GM18526 (cell line): ENCODE measurements at regions not wholly inside any gene's neighbourhood (a gene's known extent, or its start where the extent isn't known, plus 50 kb on each side); places are given as distances from the start of the nearest gene placed in this dataset.

Source experiments
- POLR2A ChIP-seq: IDR thresholded peaks from 3 replicates; pipeline ENCODE4 v1.6.1; 2011; ENCODE audit not compliant: insufficient read length; ENCODE audit errors: extremely low read depth

DNA sequence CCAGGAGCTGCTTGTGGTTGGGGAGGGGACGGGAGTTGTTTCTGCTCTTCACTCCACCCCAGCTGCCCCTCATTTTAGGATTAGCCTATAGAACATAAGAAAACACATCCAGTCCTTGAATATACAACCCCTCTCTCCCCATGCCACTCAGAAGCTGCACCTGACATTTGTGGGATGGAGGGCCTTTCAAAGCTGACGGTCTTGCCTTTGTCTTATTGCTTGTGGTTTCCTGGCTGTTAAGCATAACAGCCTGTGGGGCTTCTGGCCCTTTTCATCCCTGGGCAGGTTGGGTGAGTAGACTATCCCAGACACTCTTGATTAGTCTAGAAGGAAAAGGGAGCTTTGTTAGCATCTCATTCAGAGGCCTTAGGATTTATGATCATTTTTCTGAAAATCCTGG, 407.6 kb upstream of the BOD1L1 start:
- TF ChIP-seq POLR2A: no peak

DNA sequence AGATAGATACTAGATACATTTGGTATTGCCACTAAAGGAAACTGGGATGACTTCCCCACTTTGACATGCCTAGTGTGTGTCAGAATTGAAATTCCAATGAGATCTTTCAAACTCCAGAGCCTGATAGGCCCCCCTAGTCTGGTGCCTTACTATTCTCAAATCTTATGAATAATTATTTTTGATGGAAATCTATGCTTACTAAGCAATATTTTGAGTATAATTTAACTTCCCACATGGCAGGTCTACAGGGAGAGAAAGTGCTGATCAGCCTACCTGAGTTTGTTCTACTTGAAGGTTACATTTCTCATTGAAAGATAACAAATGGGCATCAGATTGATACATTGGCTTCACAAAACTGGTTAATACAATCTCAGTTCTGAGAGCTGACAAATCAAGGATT, 415.7 kb upstream of the BOD1L1 start:
- no peak for TF ChIP-seq POLR2A

DNA sequence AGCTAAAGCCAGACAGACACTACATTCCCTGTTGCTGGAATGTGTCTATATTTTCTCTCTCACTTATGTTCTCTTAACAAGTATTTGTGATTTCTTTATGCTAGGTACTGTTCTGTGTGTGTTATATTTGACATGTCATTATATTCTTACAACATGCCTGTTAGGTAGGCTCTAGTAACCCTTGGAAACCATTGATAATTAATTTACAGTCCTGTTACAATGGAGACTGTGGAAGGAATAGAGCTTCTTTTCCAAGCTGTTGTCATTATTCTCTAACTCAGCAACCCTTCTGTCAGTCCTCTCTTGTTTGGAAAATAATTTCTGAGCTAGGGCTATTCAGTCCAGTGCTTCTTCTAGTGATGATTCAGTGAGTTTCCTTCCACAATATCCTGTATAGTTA, 419.1 kb upstream of the BOD1L1 start:
- TF ChIP-seq POLR2A: no peak

DNA sequence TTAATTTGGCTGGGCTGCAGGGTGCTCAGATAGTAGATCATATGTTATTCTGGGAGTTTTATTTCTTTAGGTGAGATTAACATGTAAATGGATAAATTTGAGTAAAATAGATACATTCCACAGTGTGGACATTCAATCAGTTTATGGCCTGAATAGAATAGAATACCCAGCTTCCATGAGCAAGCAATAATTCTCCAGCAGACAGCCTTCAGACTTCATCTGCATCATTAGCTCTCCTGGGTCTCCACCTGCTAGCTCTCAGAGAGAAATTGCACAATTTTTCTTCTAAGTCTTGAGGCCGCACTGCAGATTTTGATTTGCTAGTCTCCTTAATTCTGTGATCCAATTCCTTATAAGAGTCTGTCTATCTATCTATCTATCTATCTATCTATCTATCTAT, 420.3 kb upstream of the BOD1L1 start:
- no peak for TF ChIP-seq POLR2A

DNA sequence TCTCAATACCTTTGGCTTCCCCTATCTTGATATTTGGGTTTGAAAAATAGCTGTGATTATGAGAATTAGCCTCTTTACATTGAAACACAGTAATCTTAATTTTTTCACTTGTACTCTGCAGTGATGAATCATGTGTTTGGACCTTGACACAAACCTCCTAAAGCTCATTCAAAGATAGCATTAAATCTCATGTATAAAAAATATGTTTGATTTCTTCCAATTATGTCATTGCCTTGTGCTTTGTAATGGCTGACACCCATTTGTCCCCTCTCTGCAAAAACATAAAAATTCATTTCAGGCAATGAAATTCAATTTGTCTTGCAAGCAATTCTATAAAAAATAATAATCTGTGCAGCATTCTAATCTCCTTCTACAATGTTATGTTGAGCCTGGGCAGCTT, 422.4 kb upstream of the BOD1L1 start:
- no peak for TF ChIP-seq POLR2A

DNA sequence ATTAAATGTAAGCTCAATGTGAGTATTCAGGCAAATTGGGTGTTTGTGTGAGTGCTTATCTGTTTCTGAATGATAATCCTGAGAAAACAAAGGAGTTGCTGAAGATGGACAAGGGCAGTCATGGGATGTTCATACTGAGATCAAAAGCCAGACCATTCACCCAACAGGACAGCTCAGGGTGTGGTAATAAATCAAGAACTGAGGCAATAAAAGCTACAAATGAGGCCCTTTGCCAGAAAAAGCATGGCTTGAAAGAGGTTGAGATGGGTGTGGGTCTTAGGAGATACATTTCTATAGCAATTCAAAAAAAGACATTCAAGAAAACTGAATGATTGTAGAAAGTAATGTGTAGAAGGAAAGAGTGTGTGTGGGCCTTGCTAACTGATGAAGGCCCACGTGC, 425.8 kb upstream of the BOD1L1 start:
- TF ChIP-seq POLR2A: no peak

DNA sequence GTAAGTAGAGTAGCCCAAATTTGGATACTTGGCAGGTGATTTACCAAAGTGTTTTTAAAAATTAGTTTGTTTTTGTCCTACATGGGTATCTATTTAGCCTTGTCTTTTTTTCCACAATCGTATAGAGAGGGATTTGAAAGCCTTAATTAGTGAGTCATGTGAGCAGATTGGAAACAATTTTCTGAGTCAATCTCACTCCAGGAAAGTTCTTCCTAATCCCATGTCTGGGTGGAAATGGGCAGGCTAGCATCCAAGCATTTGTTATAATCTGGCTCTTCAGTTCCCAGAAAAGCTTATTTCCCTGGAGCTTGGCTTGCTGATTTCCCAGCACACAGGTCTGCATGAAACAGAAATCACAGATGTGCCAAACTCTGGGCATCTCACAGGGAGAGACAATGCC, 426.9 kb upstream of the BOD1L1 start:
- TF ChIP-seq POLR2A: no peak

DNA sequence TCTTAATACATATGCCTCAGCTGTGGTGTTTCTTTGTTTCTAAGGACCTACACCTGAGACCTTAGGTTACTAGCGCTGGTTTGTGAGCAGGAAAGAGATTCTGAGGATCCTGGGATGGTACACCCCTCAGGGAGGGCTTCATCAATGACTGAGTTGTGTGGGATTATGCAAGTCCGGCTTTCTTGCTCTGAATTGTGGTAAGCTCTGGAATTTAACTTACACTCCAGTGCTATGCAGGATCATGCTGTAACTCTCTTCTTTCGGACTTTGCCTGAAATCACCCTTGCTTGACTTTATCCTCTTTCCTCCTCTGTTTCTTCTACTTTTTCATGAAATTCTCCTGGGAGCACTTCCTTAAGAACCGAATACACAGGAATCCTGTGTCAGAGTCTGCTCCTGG, 431.5 kb upstream of the BOD1L1 start:
- TF ChIP-seq POLR2A: no peak

DNA sequence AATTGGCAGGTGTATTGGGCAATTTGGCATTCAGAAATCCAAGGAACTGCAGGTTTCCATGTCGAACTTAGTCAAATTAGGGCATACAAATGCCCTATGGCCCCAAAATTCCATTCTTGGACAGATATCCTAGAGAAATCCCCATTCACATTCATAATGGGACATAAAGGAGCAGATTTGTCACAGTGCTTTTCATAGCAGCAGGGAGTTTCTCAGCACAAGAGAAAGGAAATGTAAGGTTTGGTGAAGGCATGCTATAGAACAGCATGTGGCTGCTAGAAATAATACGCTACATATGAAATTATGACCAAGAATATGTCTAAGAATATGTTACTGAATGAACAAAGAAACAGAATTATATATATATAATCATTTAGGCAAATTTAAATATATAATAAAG, 437.5 kb upstream of the BOD1L1 start:
- no peak for TF ChIP-seq POLR2A

DNA sequence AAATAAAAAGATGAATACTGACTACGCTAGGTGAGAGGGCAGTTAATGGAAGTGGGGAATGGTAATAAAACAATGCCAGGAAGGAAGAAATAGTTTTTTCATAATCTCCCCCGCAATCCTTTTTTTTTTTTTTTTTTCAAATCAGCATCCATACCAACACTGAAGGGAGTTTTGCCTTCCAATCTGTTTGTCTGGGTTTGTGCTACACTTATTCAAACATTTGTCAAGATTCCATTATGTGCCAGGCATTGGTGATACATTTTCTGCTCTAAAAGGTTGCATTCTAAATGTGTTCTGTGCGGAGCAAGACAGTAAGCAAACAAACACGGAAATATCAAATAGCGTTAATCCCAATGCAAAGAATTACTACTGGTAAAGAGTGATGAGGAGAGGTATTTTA, 437.9 kb upstream of the BOD1L1 start:
- TF ChIP-seq POLR2A: no peak

DNA sequence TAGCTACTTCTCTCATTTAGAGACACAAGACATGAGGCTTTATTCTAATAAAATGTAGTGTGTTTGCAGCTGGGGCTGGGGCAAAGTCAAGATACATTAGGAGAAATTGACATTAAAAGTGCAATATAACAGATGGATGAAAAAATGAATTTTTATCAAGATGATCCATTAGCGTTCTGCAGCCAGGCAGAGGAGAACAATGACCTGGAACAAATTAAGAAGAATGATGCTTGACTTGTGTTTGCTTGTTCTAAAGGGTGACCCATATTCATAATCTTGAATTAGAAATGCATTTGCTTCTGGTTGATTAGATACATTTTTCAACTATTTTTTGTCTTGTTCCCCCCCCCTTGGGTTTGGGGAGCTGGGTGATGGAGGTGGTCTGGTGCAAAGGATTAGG, 439.5 kb upstream of the BOD1L1 start:
- TF ChIP-seq POLR2A: no peak

DNA sequence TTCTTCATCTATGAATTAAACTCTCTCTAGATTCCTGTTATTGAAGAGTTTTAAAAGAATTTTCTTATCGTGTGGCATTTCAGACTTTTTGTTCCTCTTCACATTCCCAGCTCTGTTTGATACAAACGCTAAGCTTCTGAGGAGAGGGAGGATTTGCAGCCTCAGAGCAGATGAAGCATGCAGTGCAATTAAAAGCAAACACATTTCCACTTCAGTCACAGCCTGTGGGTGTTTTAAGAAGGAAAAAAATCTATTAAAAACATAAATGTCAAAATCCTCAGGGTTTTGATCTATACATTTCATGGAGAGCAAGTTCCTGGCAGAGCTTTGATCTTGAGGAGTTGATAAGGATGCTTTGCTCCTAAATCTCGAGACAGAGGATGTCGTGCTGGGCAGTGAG, 442.4 kb upstream of the BOD1L1 start:
- no peak for TF ChIP-seq POLR2A

DNA sequence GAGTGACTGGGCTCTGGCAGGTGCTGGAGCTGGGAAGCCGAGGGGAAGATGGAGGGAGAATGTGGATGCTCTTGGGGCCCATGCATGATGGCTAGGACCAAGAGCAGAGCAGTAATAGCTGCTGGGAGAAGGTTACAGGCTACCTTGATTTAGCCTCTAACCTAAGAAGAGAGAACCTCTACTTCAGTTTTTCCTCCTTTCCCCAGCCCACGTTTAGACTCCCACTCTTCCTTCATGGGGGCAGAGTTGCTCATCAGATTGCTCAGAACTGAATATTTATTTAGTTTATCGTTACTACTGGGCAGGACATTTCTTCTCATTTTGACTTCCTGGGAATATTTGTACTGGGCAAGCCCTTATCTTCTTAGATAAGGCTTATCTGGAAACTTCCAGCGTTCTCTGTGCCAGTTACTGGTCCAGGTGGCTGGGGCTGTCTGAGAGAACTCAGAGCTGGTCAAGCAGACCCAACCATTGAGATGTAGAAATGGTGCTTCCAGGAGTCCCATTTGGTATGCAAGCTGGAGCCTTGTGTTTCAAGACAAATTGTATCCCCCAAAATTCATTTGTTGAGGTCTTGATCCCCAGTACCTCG, 442.9 kb upstream of the BOD1L1 start:
- no peak for TF ChIP-seq POLR2A

DNA sequence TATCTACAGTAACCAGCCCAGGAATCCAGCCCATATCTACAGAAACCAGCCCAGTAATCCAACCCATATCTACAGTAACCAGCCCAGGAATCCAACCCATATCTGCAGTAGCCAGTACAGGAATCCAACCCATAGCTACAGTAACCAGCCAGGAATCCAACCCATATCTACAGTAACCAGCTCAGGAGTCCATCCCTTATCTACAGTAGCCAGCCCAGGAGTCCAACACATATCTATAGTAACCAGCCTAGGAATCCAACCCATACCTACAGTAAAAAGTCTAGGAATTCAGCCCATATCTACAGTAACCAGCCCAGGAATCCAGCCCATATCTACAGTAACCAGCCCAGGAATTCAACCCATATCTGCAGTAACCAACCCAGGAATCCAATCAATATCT, 445.0 kb upstream of the BOD1L1 start:
- TF ChIP-seq POLR2A: no peak

DNA sequence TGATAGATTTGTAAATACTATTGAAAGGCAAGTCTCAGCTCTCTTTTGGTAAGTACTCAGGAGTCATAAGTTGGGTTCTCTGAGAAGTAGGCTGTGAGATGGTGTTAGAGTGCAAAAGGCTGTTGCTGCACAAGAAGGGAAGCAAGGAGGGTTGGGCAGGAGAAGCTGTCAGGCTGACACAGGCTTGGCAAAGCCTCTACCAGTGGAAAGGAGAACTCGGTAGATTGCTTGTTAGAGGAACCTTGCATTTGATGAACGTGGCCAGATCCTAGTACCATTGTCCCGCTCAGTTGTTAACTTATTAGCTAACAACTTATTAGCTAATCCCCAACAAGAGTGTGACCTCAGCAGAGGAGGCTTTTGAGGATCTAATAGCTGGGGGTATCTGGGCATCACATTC, 449.3 kb upstream of the BOD1L1 start:
- TF ChIP-seq POLR2A: no peak

DNA sequence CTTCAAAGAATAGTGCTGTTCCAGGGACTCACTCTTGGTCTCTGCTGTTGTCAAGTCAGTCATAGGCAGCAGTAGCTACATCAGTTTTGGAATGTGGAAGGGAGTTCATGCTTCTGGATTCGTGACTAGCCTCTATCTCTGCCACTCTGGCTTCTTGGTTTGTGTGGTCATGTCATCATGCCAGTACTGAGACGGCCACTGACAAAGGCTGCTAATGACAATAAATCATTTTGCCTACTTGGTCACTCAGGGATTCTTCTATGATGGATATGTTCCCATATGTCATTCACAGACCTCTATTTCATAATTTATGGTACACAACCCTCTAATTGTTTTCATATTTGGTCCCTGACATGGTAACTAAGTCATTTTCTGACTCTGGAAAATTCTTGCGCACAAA, 450.8 kb upstream of the BOD1L1 start:
- no peak for TF ChIP-seq POLR2A

DNA sequence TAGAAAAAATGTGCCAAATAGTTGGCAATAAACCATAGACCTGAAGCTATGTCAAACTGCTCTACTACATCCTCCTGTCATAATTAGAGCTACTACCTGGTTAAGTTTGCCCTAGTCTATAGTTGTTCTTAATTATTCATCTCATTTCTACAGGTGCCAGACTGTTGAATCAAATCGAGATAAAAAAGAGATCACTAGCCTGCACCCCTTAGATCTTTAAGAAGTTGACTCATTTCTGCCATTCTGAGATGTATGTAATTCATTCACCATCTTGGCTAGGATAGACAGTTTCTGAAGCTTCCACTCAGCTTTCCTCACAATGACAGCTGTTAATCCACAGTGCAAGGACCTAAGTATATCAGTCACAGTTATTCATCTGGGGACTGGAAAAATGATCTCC, 452.1 kb upstream of the BOD1L1 start:
- TF ChIP-seq POLR2A: no peak

DNA sequence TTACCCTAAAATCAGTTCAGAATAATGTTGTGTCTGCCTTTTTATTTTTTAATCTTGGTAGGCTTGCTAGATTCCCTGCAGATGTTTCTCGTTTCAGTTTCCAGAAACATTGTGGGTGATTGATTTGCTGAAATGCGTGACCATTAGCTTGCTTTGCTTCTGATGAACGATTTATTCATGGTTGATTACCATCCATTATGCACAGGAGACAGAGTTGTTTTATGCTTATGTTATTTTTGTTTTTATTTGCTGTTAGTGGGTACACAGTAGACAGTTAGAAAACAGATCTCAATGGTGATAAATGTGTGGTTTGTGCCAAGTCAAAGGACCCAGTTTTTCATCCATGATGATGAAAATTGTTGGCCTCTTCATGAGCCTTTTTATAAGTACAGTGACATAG, 455.6 kb upstream of the BOD1L1 start:
- TF ChIP-seq POLR2A: no peak

DNA sequence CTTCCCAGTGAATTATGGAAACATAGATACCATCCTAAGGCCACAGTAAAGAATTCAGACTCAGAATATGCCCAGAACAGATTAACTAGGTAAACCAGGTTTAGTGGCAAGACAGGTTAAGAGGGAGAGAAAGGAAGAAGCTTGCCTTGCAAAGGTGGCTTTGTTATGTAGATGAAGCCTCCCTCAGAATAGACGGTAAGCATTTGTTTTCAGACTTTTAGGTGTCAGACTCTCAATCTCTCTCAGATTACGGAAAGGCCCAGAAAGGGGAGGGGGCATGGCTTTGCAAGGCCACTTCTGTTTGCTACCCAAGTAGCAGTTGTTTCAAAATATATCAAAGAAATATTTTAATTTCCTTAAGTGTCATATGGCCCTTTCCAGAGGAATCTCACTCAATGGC, 457.1 kb upstream of the BOD1L1 start:
- TF ChIP-seq POLR2A: no peak

DNA sequence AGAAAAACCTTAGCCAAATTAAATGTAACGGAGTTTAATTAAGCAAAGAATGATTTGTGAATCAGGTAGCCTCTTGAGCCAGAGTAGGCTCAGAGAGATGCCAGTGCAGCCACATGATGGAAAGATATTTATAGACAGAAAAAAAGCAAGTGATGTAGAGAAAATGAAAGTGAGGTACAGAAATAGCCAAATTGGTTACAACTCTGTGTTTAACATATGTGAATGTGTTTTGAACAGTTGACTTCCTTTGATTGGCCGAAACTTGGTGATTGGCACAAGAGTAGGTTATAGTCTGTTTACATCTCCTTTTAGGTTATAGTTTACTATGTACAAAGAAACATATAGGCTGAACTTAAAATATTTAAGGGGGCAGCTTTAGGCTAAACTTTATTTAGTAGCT, 459.9 kb upstream of the BOD1L1 start:
- no peak for TF ChIP-seq POLR2A
